Chondrocyte (in vitro differentiated cells): ENCODE measurements at regions not wholly inside any gene's neighbourhood (a gene's known extent, or its start where the extent isn't known, plus 50 kb on each side); places are given as distances from the start of the nearest gene placed in this dataset.

ENCODE experiments used
- DNase-seq: peaks from one replicate; pipeline ENCODE4 v3.0.0; 2021; ENCODE audit warnings: mixed read lengths, low spot score
- H3K27ac Mint-ChIP-seq: one replicate; pipeline ENCODE4 v1.8.0; 2021; ENCODE audit warnings: mild to moderate bottlenecking, moderate library complexity, mixed read lengths; ENCODE audit not compliant: unreplicated experiment
- H3K27me3 Mint-ChIP-seq: 2 replicates; pipeline ENCODE4 v1.8.0; 2021; ENCODE audit warnings: low read depth, mixed read lengths
- H3K36me3 Mint-ChIP-seq: 2 replicates; pipeline ENCODE4 v1.8.0; 2021; ENCODE audit warnings: low read depth, mixed read lengths
- H3K4me1 Mint-ChIP-seq: 2 replicates; pipeline ENCODE4 v1.8.0; 2021; ENCODE audit warnings: low read depth, mild to moderate bottlenecking, mixed read lengths
- H3K4me3 Mint-ChIP-seq: one replicate; pipeline ENCODE4 v1.8.0; 2021; ENCODE audit warnings: mild to moderate bottlenecking, moderate library complexity, mixed read lengths; ENCODE audit not compliant: unreplicated experiment
- H3K9me3 Mint-ChIP-seq: 2 replicates; pipeline ENCODE4 v1.8.0; 2021; ENCODE audit warnings: low read depth, mixed read lengths
- TF ChIP-seq, protein P1 (sequence below): fragments of 200-600 bp; sonication (generic); IDR thresholded peaks from 2 replicates; pipeline ENCODE4 v1.5.0; 2021; ENCODE audit warnings: antibody characterized with exemption, mild to moderate bottlenecking, moderate library complexity

DNA sequence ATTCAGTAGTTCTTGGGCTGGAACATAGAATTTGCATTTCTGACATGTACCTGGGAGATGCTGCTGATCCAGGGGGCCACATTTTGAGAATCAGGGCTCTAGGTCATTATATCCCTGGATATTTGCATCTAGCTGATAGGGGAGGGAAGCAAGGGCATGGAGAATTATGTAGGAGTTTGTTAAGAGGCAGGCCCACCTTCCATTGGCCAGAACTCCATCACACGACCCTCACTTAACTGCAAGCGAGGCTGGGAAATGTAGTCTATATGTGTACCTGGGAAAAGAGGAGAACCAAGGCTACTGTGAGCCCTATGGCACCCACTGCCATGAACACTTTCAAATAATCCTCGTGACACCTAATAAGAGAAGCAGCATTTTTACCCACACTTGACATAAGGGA is 657.6 kb downstream of the MED13L start:
- DNase-seq: no peak
- Mint-ChIP-seq H3K9me3 (peaks cover 2% of the 10 kb centered on the region), H3K4me3 (no peak overlapping the region), H3K4me1 (no peaks in the 10 kb centered on the region), H3K27me3 (peaks cover 1% of the 10 kb centered on the region), H3K36me3 (no peaks in the 10 kb centered on the region), H3K27ac (no peak overlapping the region)
- TF ChIP-seq, protein P1, sequence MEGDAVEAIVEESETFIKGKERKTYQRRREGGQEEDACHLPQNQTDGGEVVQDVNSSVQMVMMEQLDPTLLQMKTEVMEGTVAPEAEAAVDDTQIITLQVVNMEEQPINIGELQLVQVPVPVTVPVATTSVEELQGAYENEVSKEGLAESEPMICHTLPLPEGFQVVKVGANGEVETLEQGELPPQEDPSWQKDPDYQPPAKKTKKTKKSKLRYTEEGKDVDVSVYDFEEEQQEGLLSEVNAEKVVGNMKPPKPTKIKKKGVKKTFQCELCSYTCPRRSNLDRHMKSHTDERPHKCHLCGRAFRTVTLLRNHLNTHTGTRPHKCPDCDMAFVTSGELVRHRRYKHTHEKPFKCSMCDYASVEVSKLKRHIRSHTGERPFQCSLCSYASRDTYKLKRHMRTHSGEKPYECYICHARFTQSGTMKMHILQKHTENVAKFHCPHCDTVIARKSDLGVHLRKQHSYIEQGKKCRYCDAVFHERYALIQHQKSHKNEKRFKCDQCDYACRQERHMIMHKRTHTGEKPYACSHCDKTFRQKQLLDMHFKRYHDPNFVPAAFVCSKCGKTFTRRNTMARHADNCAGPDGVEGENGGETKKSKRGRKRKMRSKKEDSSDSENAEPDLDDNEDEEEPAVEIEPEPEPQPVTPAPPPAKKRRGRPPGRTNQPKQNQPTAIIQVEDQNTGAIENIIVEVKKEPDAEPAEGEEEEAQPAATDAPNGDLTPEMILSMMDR: no peak

DNA sequence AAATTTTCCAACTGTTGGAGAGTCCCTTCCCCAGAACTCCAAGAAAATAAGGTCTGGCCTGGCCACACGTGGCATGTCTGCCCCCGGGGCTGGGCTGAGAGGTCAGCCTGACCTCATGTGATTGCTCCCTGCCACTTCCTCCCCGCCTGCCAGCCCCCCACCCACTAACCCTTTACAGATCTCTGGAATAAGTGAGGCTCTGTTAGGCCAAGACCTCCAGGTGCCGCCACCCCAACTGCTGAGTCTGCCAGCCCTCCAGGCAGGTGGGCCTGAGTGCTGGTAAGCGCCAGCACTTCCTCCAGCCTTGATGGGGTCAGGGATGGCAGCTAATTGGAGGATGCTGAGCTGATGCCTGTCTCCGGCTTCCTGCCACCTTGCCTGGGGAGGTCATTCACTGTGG is 658.4 kb downstream of the MED13L start:
- Mint-ChIP-seq H3K27me3 (peaks cover 1% of the 10 kb centered on the region), H3K4me1 (no peaks in the 10 kb centered on the region), H3K9me3 (no peaks in the 10 kb centered on the region), H3K27ac (no peak overlapping the region), H3K36me3 (no peaks in the 10 kb centered on the region), H3K4me3 (no peak overlapping the region)
- DNase-seq: no peak
- TF ChIP-seq, protein P1: no peak

DNA sequence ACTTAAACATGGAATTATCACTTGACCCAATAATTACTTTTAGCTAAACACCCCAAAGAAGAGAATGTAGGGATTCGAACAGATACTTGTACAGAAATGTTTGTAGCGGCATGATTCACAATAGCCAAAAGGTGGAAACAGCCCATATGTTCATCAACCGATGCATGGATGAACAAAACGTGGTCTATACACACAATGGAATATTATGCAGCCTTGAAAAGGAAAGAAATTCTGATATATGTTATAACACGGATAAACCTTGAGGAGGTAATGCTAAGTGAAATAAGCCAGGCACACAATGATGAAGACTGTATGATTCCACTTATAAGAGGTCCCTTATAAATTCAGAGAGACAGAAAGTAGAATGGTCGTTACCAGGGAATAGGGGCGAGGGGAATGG is 659.4 kb downstream of the MED13L start:
- no peak for DNase-seq
- H3K36me3 Mint-ChIP-seq: no peaks in the 10 kb centered on the region
- no peak overlapping the region for H3K4me3 Mint-ChIP-seq
- no peaks in the 10 kb centered on the region for H3K4me1 Mint-ChIP-seq
- peaks cover 5% of the 10 kb centered on the region for H3K9me3 Mint-ChIP-seq
- TF ChIP-seq, protein P1: no peak
- peaks cover 1% of the 10 kb centered on the region for H3K27me3 Mint-ChIP-seq
- no peak overlapping the region for H3K27ac Mint-ChIP-seq

DNA sequence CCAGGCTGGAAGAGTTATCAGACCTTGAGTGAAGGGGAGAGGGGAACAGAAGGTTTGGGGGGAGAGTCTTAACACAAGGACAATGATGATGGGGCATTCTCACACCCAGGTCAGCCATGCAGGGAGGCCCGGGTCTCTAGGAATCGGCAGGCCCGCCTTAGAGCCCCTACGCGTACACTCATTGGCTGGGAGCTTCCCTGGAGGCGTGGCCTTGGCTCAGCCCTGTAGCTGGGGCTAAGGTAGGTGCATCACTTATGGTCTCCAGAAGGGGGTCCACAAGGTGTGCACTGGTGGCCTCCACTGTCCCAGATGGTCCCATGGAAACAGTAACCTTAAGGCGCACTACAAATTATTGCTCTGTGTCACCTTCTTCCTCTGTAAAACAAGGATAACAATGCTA is 660.1 kb downstream of the MED13L start:
- TF ChIP-seq, protein P1: no peak
- Mint-ChIP-seq H3K36me3 (no peaks in the 10 kb centered on the region), H3K4me3 (no peak overlapping the region), H3K27ac (no peak overlapping the region), H3K4me1 (no peaks in the 10 kb centered on the region), H3K9me3 (peaks cover 5% of the 10 kb centered on the region), H3K27me3 (peaks cover 1% of the 10 kb centered on the region)
- no peak for DNase-seq

DNA sequence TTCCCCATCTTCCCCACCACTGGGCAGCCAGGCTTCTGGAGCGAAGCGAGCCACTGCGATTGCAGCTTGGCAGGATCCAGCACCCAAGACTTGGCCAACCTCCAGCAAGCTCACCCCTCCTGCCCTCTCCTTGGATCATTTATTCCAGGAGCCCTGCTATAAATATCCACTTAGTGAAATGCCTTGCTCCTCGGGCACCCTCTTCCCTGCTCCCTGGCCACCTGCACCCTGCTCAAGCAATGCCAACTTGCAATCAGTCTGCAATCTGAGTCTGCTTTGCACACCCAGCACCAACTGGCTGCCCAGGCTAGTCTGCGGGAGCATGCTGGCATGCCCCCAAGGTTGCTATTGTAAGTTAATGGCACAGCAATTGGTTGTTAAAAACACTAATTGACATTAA is 666.0 kb downstream of the MED13L start:
- Mint-ChIP-seq H3K36me3 (no peaks in the 10 kb centered on the region), H3K27ac (no peak overlapping the region), H3K4me1 (no peaks in the 10 kb centered on the region), H3K4me3 (no peak overlapping the region), H3K9me3 (peaks cover 5% of the 10 kb centered on the region), H3K27me3 (peaks cover 1% of the 10 kb centered on the region)
- TF ChIP-seq, protein P1: no peak
- no peak for DNase-seq
